Ishikawa (cell line): ENCODE measurements at regions not wholly inside any gene's neighbourhood (a gene's known extent, or its start where the extent isn't known, plus 50 kb on each side); places are given as distances from the start of the nearest gene placed in this dataset.

Experiments
- CEBPB ChIP-seq: IDR thresholded peaks from 2 replicates; pipeline ENCODE4 v1.6.1; 2012
- CREB1 ChIP-seq: IDR thresholded peaks from 2 replicates; pipeline ENCODE4 v1.6.1; 2012; ENCODE audit warnings: low read depth
- EGR1 ChIP-seq: IDR thresholded peaks from 2 replicates; pipeline ENCODE4 v1.6.1; 2012
- EP300 ChIP-seq: IDR thresholded peaks from 2 replicates; pipeline ENCODE4 v1.6.1; 2012; ENCODE audit warnings: borderline replicate concordance
- FOXM1 ChIP-seq: IDR thresholded peaks from 2 replicates; pipeline ENCODE4 v1.6.1; 2012; ENCODE audit warnings: low read depth, borderline replicate concordance
- MAX ChIP-seq: IDR thresholded peaks from 2 replicates; pipeline ENCODE4 v1.6.1; 2012
- NFIC ChIP-seq: IDR thresholded peaks from 2 replicates; pipeline ENCODE4 v1.6.1; 2012
- RAD21 ChIP-seq: IDR thresholded peaks from 2 replicates; pipeline ENCODE4 v1.6.1; 2012; ENCODE audit warnings: low read depth
- REST ChIP-seq: IDR thresholded peaks from 2 replicates; pipeline ENCODE4 v1.6.1; 2012; ENCODE audit warnings: low read depth, mild to moderate bottlenecking
- TAF1 ChIP-seq: IDR thresholded peaks from 2 replicates; pipeline ENCODE4 v1.6.1; 2012; ENCODE audit warnings: low read depth, mild to moderate bottlenecking
- TCF12 ChIP-seq: IDR thresholded peaks from 2 replicates; pipeline ENCODE4 v1.6.1; 2012; ENCODE audit warnings: low read depth
- TEAD4 ChIP-seq: IDR thresholded peaks from 2 replicates; pipeline ENCODE4 v1.6.1; 2012
- USF1 ChIP-seq: IDR thresholded peaks from 2 replicates; pipeline ENCODE4 v1.6.1; 2012
- YY1 ChIP-seq: IDR thresholded peaks from 2 replicates; pipeline ENCODE4 v1.6.1; 2012; ENCODE audit warnings: low read depth
- ZBTB7A ChIP-seq: IDR thresholded peaks from 2 replicates; pipeline ENCODE4 v1.6.1; 2012; ENCODE audit warnings: low read depth

- TF ChIP-seq EP300 (peak; percentile 98), FOXM1 (peak; percentile 84), NFIC (peak; percentile 98), EGR1 (no peak; the same call in none of the 2 replicates), TEAD4 (peak; percentile 98), TCF12 (peak; percentile 99), MAX (peak; percentile 100), TAF1 (peak; percentile 58; the same call in 1 of the 2 replicates), REST (no peak; the same call in 1 of the 2 replicates), RAD21 (peak; percentile 39; the same call in 1 of the 2 replicates), CEBPB (peak; percentile 49), CREB1 (peak; percentile 13; the same call in 1 of the 2 replicates), ZBTB7A (peak; percentile 64), YY1 (peak; percentile 65; the same call in 1 of the 2 replicates), USF1 (peak; percentile 53)
Observed at GRCh38 chr3:194070634-194071409, 65.1 kb upstream of the HES1 start.

GRCh38 chr3:194072097-194072428 lies 63.9 kb upstream of the HES1 start:
- TF ChIP-seq YY1 = no peak

GRCh38 chr3:194072691-194073279 lies 63.2 kb upstream of the HES1 start:
- TF ChIP-seq MAX (no peak), TAF1 (no peak), ZBTB7A (no peak), CEBPB (no peak), USF1 (no peak), FOXM1 (no peak), TCF12 (no peak), EP300 (no peak), CREB1 (no peak)

GRCh38 chr3:194073926-194074325 lies 62.0 kb upstream of the HES1 start:
- TF ChIP-seq EGR1 = no peak
- no peak for TF ChIP-seq RAD21
- TF ChIP-seq NFIC = no peak
- TF ChIP-seq USF1 = no peak
- no peak for TF ChIP-seq TEAD4

GRCh38 chr3:194075088-194075615 lies 60.8 kb upstream of the HES1 start:
- TF ChIP-seq EGR1 = no peak
- no peak for TF ChIP-seq YY1
- no peak for TF ChIP-seq NFIC
- TF ChIP-seq RAD21 = no peak
- TF ChIP-seq EP300 = no peak
- TF ChIP-seq CEBPB = no peak
- no peak for TF ChIP-seq REST
- TF ChIP-seq FOXM1 = no peak
- TF ChIP-seq TAF1 = no peak
- TF ChIP-seq CREB1 = no peak
- no peak for TF ChIP-seq TEAD4
